GM12878 (cell line): ENCODE measurements at regions not wholly inside any gene's neighbourhood (a gene's known extent, or its start where the extent isn't known, plus 50 kb on each side); places are given as distances from the start of the nearest gene placed in this dataset.

ENCODE experiments used
- ATAC-seq: fragments of 200-7000 bp; cut with Tn5 transposase; 3 replicates; pipeline ENCODE4 v1.9.1; 2020; ENCODE audit warnings: mild to moderate bottlenecking, moderate library complexity
- BruUV-seq: library from RNA; stranded (reverse); fragments of 400-500 nt; replicated peaks from 2 replicates; lab custom pipeline; 2021; lab: Mats Ljungman, UMichigan
- CTCF ChIA-PET: fragments of 300-600 bp; sonication (Branson Sonifier 250); formaldehyde crosslinking; extraction: SDS; loops from one replicate; lab custom pipeline; 2021; ENCODE audit warnings: inconsistent platforms; lab: Yijun Ruan, JAX
- POLR2A ChIA-PET: fragments of 350-600 bp; formaldehyde crosslinking; extraction: SDS; loops from one replicate; lab custom pipeline; 2021; ENCODE audit warnings: inconsistent platforms; lab: Charles Lee
- RAD21 ChIA-PET: fragments of 300-600 bp; sonication (Branson Sonifier 250); formaldehyde crosslinking; loops from one replicate; lab custom pipeline; 2023; ENCODE audit warnings: antibody characterized with exemption; ENCODE audit not compliant: unreplicated experiment; lab: Charles Lee
- SMC1A ChIA-PET: fragments of 300-600 bp; sonication (Branson Sonifier 250); formaldehyde crosslinking; loops from one replicate; lab custom pipeline; 2023; ENCODE audit not compliant: unreplicated experiment, uncharacterized antibody; lab: Charles Lee
- DNase-seq: peaks from one replicate; pipeline ENCODE4 v3.0.0-alpha.2; 2011; ENCODE audit warnings: low read depth, low spot score
- FAIRE-seq: peaks from 3 replicates; lab custom pipeline; 2011; peaks lifted over from hg19 to GRCh38; lab: Jason Lieb, UNC
- H2AFZ ChIP-seq: 2 replicates; pipeline ENCODE4 v1.6.0; 2011; ENCODE audit warnings: low read depth, low read length, control low read depth; ENCODE audit not compliant: control insufficient read depth
- H3K27ac ChIP-seq: 2 replicates; pipeline ENCODE4 v1.5.1; 2011; ENCODE audit warnings: control low read depth; ENCODE audit not compliant: control insufficient read depth, insufficient read depth
- H3K27me3 ChIP-seq, 2 experiments: replicated peaks in 1 of 2; 2 replicates each; pipeline versions ENCODE4 v1.6.0 to v1.6.1; 2011; ENCODE audit warnings: low read length in 1 of 2; ENCODE audit not compliant: control insufficient read depth in 2 of 2, insufficient read depth in 2 of 2
- H3K36me3 ChIP-seq, 2 experiments: 2 replicates each; pipeline ENCODE4 v1.5.1; 2011; ENCODE audit warnings: low read length in 1 of 2; ENCODE audit not compliant: control insufficient read depth in 2 of 2, insufficient read depth in 2 of 2
- H3K4me1 ChIP-seq: 2 replicates; pipeline ENCODE4 v1.6.1; 2011; ENCODE audit warnings: mild to moderate bottlenecking, low read length, moderate library complexity, mixed read lengths; ENCODE audit not compliant: control insufficient read depth, insufficient read depth
- H3K4me2 ChIP-seq: 2 replicates; pipeline ENCODE4 v1.6.0; 2011; ENCODE audit warnings: control low read depth; ENCODE audit not compliant: control insufficient read depth, insufficient read depth
- H3K4me3 ChIP-seq: fragments of 200-600 bp; sonication (generic); 2 replicates; pipeline ENCODE4 v1.5.1; 2016
- H3K79me2 ChIP-seq: 2 replicates; pipeline ENCODE4 v1.6.0; 2011; ENCODE audit warnings: low read length; ENCODE audit not compliant: control insufficient read depth, insufficient read depth
- H3K9ac ChIP-seq: 2 replicates; pipeline ENCODE4 v1.8.0; 2011; ENCODE audit warnings: low read length, control low read depth, mixed read lengths; ENCODE audit not compliant: control insufficient read depth, insufficient read depth
- H3K9me3 ChIP-seq: replicated peaks from 3 replicates; pipeline ENCODE4 v1.5.1; 2011; ENCODE audit warnings: mild to moderate bottlenecking, low read length; ENCODE audit not compliant: control insufficient read depth, insufficient read depth
- H4K20me1 ChIP-seq: 2 replicates; pipeline ENCODE4 v1.6.0; 2011; ENCODE audit not compliant: control insufficient read depth, insufficient read depth
- CUX1 ChIP-seq: IDR thresholded peaks from 2 replicates; pipeline ENCODE4 v1.6.1; 2012; ENCODE audit warnings: improper control_type of control experiment, low read depth, low read length; ENCODE audit not compliant: insufficient replicate concordance
- ETV6 ChIP-seq, 2 experiments: fragments of 450-650 bp in 1 of 2; IDR thresholded peaks in 1 of 2; conservative IDR thresholded peaks in 1 of 2; 2 replicates each; pipeline ENCODE4 v1.6.1; 2014; ENCODE audit warnings: antibody characterized with exemption in 1 of 2, borderline replicate concordance in 1 of 2, low read depth in 1 of 2, mild to moderate bottlenecking in 1 of 2, moderate library complexity in 1 of 2
- IRF5 ChIP-seq: fragments of 450-650 bp; IDR thresholded peaks from 2 replicates; pipeline ENCODE4 v1.6.1; 2017; ENCODE audit warnings: borderline replicate concordance
- NFYA ChIP-seq: IDR thresholded peaks from 2 replicates; pipeline ENCODE4 v1.6.1; 2011; ENCODE audit warnings: low read depth, mild to moderate bottlenecking, low read length, improper control_type of control experiment, borderline replicate concordance
- POLR2A ChIP-seq: IDR thresholded peaks from 2 replicates; pipeline ENCODE4 v1.6.1; 2011; ENCODE audit warnings: low read depth, mild to moderate bottlenecking, low read length
- RCOR1 ChIP-seq: conservative IDR thresholded peaks from 2 replicates; pipeline ENCODE4 v1.6.1; 2012; ENCODE audit warnings: low read depth, low read length, improper control_type of control experiment
- RFX5 ChIP-seq: IDR thresholded peaks from 2 replicates; pipeline ENCODE4 v1.6.1; 2011; ENCODE audit warnings: low read depth, low read length, improper control_type of control experiment
- YY1 ChIP-seq: IDR thresholded peaks from 2 replicates; pipeline ENCODE4 v1.6.1; 2011; ENCODE audit warnings: low read depth, mild to moderate bottlenecking, low read length
- WGBS: methylation state at CpG from one replicate; pipeline ENCODE4 v1.1.6; 2016; ENCODE audit warnings: low lambda C conversion rate; ENCODE audit not compliant: insufficient replicate concordance, insufficient coverage; ENCODE audit errors: missing lambda C conversion rate; 5-methylcytosine and 5-hydroxymethylcytosine counted together
- in situ Hi-C: fragments of 300-500 bp; cut with MboI; formaldehyde crosslinking; loops from 9 replicates; pipeline ENCODE4 v1.14.3; 2018; ENCODE audit warnings: mixed read lengths
- intact Hi-C: fragments of 100-400 bp; cut with micrococcal nuclease; formaldehyde crosslinking; loops from one replicate; pipeline ENCODE4 v1.14.2; 2022; ENCODE audit not compliant: unreplicated experiment

DNA sequence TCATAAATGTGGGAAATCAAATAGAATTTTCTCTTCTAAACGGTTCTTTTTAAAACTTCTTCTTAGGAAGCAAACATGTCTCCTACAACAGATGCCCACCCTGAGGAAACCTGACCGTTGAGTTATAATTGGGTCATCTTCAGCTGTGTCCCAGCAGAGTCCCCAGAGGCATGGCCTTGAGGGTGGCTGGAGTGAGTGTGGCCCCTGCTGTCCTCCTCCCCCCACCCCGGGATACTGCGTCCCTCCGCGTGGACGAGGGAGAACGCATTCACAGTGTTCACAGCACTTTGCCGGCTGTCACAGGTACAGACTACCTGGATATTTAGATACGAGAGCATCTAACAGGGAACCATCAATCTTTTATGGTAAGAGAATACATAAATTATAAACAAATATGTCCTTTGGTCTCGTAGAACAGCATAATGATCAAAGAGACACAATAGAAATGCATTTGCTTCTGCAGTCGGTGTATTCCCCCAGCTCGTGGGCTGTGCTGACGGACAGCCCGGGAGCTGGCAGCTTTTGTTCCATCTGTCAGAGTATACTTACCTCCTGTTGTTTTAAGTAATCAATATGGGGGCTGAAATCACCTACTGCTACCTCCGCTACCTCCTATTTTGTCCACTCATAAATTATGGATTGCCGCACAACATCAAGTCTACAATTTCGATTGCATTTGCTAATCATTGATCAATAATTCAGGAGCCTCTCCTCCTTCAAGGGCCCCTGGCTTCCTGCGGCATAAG, 214.7 kb downstream of the IRX2 start:
- no peak overlapping the region for H2AFZ ChIP-seq
- ChIA-PET POLR2A (no interaction called here), SMC1A (no interaction called here), RAD21 (no interaction called here)
- no peak for ATAC-seq
- no peaks in the 10 kb centered on the region for H3K79me2 ChIP-seq
- intact Hi-C loops = no loop called here
- TF ChIP-seq NFYA (no peak), RCOR1 (no peak), RFX5 (no peak), IRF5 (no peak), YY1 (no peak)
- TF ChIP-seq, all 136 proteins: peak for 0
- Histone ChIP-seq H3K27me3 (no peaks in the 10 kb centered on the region), H3K4me1 (no peaks in the 10 kb centered on the region), H4K20me1 (no peaks in the 10 kb centered on the region), H3K9me3 (no peaks in the 10 kb centered on the region; the same call in 2 of the 3 replicates), H3K36me3 (no peaks in the 10 kb centered on the region), H3K4me2 (no peak overlapping the region), H3K9ac (no peak overlapping the region), H3K4me3 (no peak overlapping the region), H3K27ac (no peak overlapping the region)
- in situ Hi-C loops = no loop called here
- WGBS = 56% methylated on average over 19 of the region's 19 CpGs
- DNase-seq = no peak
- CTCF ChIA-PET = no interaction called here
- FAIRE-seq = no peak
- BruUV-seq = no TSS peak

GRCh38 chr5:2534970-2535369, 216.5 kb downstream of the IRX2 start:
- Histone ChIP-seq H3K9me3 (peaks cover 4% of the 10 kb centered on the region; the same call in 1 of the 3 replicates), H4K20me1 (no peaks in the 10 kb centered on the region), H3K4me2 (no peak overlapping the region), H3K4me3 (no peak overlapping the region), H3K36me3 (no peaks in the 10 kb centered on the region), H2AFZ (no peak overlapping the region), H3K79me2 (no peaks in the 10 kb centered on the region), H3K4me1 (no peaks in the 10 kb centered on the region), H3K27ac (no peak overlapping the region), H3K27me3 (no peaks in the 10 kb centered on the region), H3K9ac (no peak overlapping the region)
- DNase-seq (no peak), ATAC-seq (no peak), FAIRE-seq (no peak)
- SMC1A ChIA-PET = no interaction called here
- 5% methylated on average over 3 of the region's 3 CpGs for WGBS
- CTCF ChIA-PET = no interaction called here
- no peak for TF ChIP-seq CUX1
- TF ChIP-seq ETV6 (conservative IDR thresholded peaks at IDR 0.05 in 1 of 2, IDR thresholded peaks at IDR 0.05 in 1 of 2; ENCODE audit: borderline replicate concordance in 1 of 2, low read depth in 1 of 2) = no peak
- no peak for TF ChIP-seq POLR2A
- RAD21 ChIA-PET = no interaction called here
- POLR2A ChIA-PET = no interaction called here
- in situ Hi-C loops (no loop called here), intact Hi-C loops (no loop called here)
- BruUV-seq = no TSS peak
